A673 (cell line): ENCODE measurements at regions not wholly inside any gene's neighbourhood (a gene's known extent, or its start where the extent isn't known, plus 50 kb on each side); places are given as distances from the start of the nearest gene placed in this dataset.

Experiments
- EZH2 ChIP-seq: fragments of 200-600 bp; sonication (generic); IDR thresholded peaks from 2 replicates; pipeline ENCODE4 v1.6.1; 2017; ENCODE audit warnings: borderline replicate concordance, low read depth, mild to moderate bottlenecking, mixed read lengths, antibody characterized with exemption, low read length; ENCODE audit not compliant: poor library complexity, severe bottlenecking
- TF ChIP-seq, protein P1 (sequence below): fragments of 300-800, 200-600 bp; sonication (generic); conservative IDR thresholded peaks from 2 replicates; pipeline ENCODE4 v1.5.1; 2017; ENCODE audit warnings: low read depth, mild to moderate bottlenecking, antibody characterized with exemption, low read length, moderate library complexity, mixed read lengths

DNA sequence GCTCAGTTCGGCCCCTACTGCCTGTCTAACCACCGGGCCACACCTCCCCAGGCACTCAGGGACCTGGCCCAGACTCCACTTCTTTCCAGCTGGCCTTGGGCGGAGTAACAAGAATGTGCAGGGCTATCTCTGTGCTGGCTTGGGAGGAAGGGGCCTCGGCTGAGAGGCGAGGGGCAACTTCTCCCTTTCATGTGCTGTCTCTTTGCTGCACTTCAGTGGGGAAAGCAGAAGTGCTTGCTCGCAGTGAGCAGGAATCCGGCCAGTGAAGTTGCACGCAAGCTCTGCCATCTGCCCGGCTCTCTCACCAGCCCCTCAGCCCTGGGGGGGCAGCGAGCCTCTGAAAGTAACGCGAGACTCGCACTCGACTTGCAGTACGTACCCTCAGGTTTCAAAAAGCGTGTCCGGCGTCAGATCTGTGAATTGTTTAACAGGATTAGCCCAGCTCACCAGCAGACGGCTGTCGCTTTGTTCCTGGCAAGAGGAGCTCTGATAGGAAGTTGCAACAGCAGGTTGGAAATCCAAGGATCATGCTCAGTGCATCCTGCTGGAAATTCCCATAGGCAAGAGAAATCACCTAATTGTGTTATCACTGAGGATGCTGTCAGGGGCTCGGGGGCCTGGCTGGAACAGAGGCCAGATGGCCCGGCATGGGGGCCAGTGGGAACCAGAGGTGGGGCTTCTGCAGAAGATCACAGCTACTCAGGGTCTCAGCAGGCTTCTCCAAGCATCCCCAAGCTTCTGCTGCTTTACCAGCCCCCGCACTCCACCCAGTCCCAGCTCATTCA lies 221.1 kb downstream of the NPHP4 start:
- TF ChIP-seq, protein P1, sequence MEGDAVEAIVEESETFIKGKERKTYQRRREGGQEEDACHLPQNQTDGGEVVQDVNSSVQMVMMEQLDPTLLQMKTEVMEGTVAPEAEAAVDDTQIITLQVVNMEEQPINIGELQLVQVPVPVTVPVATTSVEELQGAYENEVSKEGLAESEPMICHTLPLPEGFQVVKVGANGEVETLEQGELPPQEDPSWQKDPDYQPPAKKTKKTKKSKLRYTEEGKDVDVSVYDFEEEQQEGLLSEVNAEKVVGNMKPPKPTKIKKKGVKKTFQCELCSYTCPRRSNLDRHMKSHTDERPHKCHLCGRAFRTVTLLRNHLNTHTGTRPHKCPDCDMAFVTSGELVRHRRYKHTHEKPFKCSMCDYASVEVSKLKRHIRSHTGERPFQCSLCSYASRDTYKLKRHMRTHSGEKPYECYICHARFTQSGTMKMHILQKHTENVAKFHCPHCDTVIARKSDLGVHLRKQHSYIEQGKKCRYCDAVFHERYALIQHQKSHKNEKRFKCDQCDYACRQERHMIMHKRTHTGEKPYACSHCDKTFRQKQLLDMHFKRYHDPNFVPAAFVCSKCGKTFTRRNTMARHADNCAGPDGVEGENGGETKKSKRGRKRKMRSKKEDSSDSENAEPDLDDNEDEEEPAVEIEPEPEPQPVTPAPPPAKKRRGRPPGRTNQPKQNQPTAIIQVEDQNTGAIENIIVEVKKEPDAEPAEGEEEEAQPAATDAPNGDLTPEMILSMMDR: no peak
- TF ChIP-seq EZH2: no peak
